Panc1 (cell line): ENCODE measurements at regions not wholly inside any gene's neighbourhood (a gene's known extent, or its start where the extent isn't known, plus 50 kb on each side); places are given as distances from the start of the nearest gene placed in this dataset.

Experiments used
- ATAC-seq: fragments of 200-7000 bp; cut with Tn5 transposase; 2 replicates; pipeline ENCODE4 v1.9.1; 2020; ENCODE audit warnings: mild to moderate bottlenecking, moderate library complexity
- BruUV-seq: library from RNA; stranded (reverse); fragments of 400-500 nt; replicated peaks from 2 replicates; lab custom pipeline; 2021; lab: Mats Ljungman, UMichigan
- CTCF ChIA-PET: fragments of 300-600 bp; sonication (Branson Sonifier 250); formaldehyde crosslinking; loops from one replicate; lab custom pipeline; 2022; ENCODE audit warnings: antibody characterized with exemption; lab: Charles Lee
- POLR2A ChIA-PET: fragments of 300-600 bp; sonication (Branson Sonifier 250); formaldehyde crosslinking; loops from one replicate; lab custom pipeline; 2022; ENCODE audit warnings: antibody characterized with exemption; lab: Charles Lee
- DNase-seq: peaks from one replicate; pipeline ENCODE4 v3.0.0-alpha.2; 2010; ENCODE audit warnings: low read depth, low spot score
- H3K27ac ChIP-seq: 2 replicates; pipeline ENCODE4 v1.5.1; 2011; ENCODE audit warnings: mild to moderate bottlenecking, low read length, inconsistent platforms
- H3K27me3 ChIP-seq: fragments of 200-500 bp; sonication (Bioruptor generic); 2 replicates; pipeline ENCODE4 v1.6.0; 2014; ENCODE audit warnings: low read length, inconsistent platforms; ENCODE audit not compliant: control insufficient read depth, insufficient read depth
- H3K36me3 ChIP-seq: fragments of 200-500 bp; sonication (Bioruptor generic); 2 replicates; pipeline ENCODE4 v1.5.1; 2014; ENCODE audit warnings: inconsistent platforms, mild to moderate bottlenecking, low read length, moderate library complexity; ENCODE audit not compliant: control insufficient read depth, insufficient read depth
- H3K4me1 ChIP-seq: 2 replicates; pipeline ENCODE4 v1.5.1; 2011; ENCODE audit warnings: inconsistent platforms, mild to moderate bottlenecking, low read length, moderate library complexity; ENCODE audit not compliant: control insufficient read depth, insufficient read depth
- H3K4me3 ChIP-seq, 2 experiments: 2 replicates each; pipeline ENCODE4 v1.5.1; 2011 to 2012; ENCODE audit warnings: low read depth in 2 of 2, low read length in 2 of 2, mild to moderate bottlenecking in 2 of 2, inconsistent platforms in 1 of 2, moderate library complexity in 1 of 2
- H3K9me3 ChIP-seq: fragments of 200-500 bp; sonication (Bioruptor generic); 2 replicates; pipeline ENCODE4 v1.5.1; 2014; ENCODE audit warnings: low read depth, mild to moderate bottlenecking, inconsistent platforms, low read length, moderate library complexity; ENCODE audit not compliant: control insufficient read depth, insufficient read depth
- CTCF ChIP-seq: fragments of 450-650 bp; IDR thresholded peaks from 2 replicates; pipeline ENCODE4 v1.5.1; 2017; ENCODE audit warnings: mild to moderate bottlenecking
- POLR2AphosphoS5 ChIP-seq: IDR thresholded peaks from 2 replicates; pipeline ENCODE4 v1.6.1; 2012; ENCODE audit warnings: mild to moderate bottlenecking, low read depth, low read length, moderate library complexity
- REST ChIP-seq, 2 experiments: IDR thresholded peaks; 2 replicates each; pipeline ENCODE4 v1.6.1; 2011 to 2012; ENCODE audit warnings: low read depth in 2 of 2, control low read depth in 1 of 2, low read length in 1 of 2, mild to moderate bottlenecking in 1 of 2, moderate library complexity in 1 of 2; ENCODE audit not compliant: insufficient read depth in 1 of 2
- SIN3A ChIP-seq: IDR thresholded peaks from 2 replicates; pipeline ENCODE4 v1.6.1; 2012; ENCODE audit warnings: low read depth, mild to moderate bottlenecking, low read length, moderate library complexity, borderline replicate concordance; ENCODE audit not compliant: insufficient read depth
- TCF7L2 ChIP-seq: IDR thresholded peaks from 2 replicates; pipeline ENCODE4 v1.6.1; 2011; ENCODE audit warnings: mild to moderate bottlenecking, low read depth, low read length, inconsistent platforms
- in situ Hi-C: cut with HindIII; loops from 2 replicates; pipeline ENCODE4 v1.10.0; 2016; ENCODE audit warnings: low sequenced_read_pairs, low pct_unique_long_range_greater_than_20kb
- intact Hi-C: fragments of 100-400 bp; cut with micrococcal nuclease; formaldehyde crosslinking; loops from one replicate; pipeline ENCODE4 v1.10.0; 2022; ENCODE audit not compliant: unreplicated experiment

- intact Hi-C loops (no loop called here), in situ Hi-C loops (no loop called here)
- no peaks in the 10 kb centered on the region for H3K27me3 ChIP-seq
- POLR2A ChIA-PET: no interaction called here
- TF ChIP-seq CTCF (no peak), SIN3A (no peak), TCF7L2 (no peak), REST (IDR thresholded peaks at IDR 0.05; ENCODE audit: insufficient read depth in 1 of 2, low read depth in 2 of 2, low read length in 1 of 2) (no peak), POLR2AphosphoS5 (no peak)
- no TSS peak for BruUV-seq
- CTCF ChIA-PET: no interaction called here
- no peaks in the 10 kb centered on the region for H3K9me3 ChIP-seq
- H3K27ac ChIP-seq: no peak overlapping the region
- H3K4me1 ChIP-seq: no peaks in the 10 kb centered on the region
- ATAC-seq (no peak), DNase-seq (no peak)
- H3K4me3 ChIP-seq: no peak overlapping the region
- no peaks in the 10 kb centered on the region for H3K36me3 ChIP-seq
Observed at GRCh38 chr16:52956044-52956443, 96.7 kb downstream of the CHD9NB start.

GRCh38 chr16:52953215-52953614 lies 99.5 kb downstream of the CHD9NB start:
- ChIA-PET CTCF (no interaction called here), POLR2A (no interaction called here)
- Histone ChIP-seq H3K36me3 (no peaks in the 10 kb centered on the region), H3K9me3 (no peaks in the 10 kb centered on the region), H3K27me3 (no peaks in the 10 kb centered on the region), H3K4me3 (no peak overlapping the region), H3K4me1 (no peaks in the 10 kb centered on the region), H3K27ac (no peak overlapping the region)
- in situ Hi-C loops (no loop called here), intact Hi-C loops (no loop called here)
- DNase-seq: no peak
- BruUV-seq: no TSS peak
- ATAC-seq: no peak
- TF ChIP-seq POLR2AphosphoS5 (no peak), REST (IDR thresholded peaks at IDR 0.05; ENCODE audit: insufficient read depth in 1 of 2, low read depth in 2 of 2, low read length in 1 of 2) (no peak)
